ENCODE measurements at regions not wholly inside any gene's neighbourhood (a gene's known extent, or its start where the extent isn't known, plus 50 kb on each side); places are given as distances from the start of the nearest gene placed in this dataset.

DNA sequence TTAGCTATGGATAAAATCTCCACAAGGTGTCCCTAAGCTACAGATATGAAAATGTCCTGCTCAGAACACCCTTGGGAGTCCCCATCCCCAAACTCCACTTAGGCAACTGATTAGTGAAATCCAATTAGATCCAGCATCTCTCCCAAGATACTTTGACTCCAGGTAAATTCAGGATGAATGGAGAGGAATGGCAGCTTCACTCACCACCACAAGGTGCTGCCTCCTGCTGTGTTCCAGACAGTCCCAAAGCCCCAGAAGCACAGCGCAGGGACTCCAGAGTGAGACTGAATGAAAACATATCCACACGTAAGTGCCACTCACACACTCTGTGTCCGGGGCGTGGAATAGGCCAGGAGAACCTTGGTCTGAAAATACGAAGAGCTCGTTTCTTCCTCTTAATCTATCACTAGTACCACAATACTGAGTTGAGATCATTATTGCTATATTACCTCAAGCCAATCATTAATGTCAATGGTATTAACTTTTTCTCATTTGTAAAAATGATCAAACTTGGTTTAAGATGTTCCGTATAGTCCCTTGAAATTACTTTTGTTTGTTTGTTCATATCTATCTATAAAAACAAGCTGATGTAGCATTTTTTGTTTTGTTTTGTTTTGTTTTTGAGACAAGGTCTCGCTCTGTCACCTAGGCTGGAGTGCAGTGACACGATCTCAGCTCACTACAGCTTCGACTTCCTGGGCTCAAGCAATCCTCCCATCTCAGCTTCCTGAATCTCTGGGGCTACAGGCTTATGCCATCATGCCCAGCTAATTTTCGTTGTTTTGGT is 70.0 kb upstream of the BICD1 start (continued):
- TF ChIP-seq, protein P1, sequence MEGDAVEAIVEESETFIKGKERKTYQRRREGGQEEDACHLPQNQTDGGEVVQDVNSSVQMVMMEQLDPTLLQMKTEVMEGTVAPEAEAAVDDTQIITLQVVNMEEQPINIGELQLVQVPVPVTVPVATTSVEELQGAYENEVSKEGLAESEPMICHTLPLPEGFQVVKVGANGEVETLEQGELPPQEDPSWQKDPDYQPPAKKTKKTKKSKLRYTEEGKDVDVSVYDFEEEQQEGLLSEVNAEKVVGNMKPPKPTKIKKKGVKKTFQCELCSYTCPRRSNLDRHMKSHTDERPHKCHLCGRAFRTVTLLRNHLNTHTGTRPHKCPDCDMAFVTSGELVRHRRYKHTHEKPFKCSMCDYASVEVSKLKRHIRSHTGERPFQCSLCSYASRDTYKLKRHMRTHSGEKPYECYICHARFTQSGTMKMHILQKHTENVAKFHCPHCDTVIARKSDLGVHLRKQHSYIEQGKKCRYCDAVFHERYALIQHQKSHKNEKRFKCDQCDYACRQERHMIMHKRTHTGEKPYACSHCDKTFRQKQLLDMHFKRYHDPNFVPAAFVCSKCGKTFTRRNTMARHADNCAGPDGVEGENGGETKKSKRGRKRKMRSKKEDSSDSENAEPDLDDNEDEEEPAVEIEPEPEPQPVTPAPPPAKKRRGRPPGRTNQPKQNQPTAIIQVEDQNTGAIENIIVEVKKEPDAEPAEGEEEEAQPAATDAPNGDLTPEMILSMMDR (IDR thresholded peaks at IDR 0.05; ENCODE audit: poor library complexity, severe bottlenecking): no peak

- H3K4me2 ChIP-seq (ENCODE audit: low read length): no peak overlapping the region
- no peaks in the 10 kb centered on the region for H3K79me2 ChIP-seq (replicated peaks; ENCODE audit: insufficient read depth, low read length)
- H3K9me3 ChIP-seq (ENCODE audit: low read length): no peaks in the 10 kb centered on the region
- no peak overlapping the region for H3K9ac ChIP-seq (ENCODE audit: low read length)
- no peaks in the 10 kb centered on the region for H4K20me1 ChIP-seq (ENCODE audit: insufficient read depth)
- TF ChIP-seq, protein P2, sequence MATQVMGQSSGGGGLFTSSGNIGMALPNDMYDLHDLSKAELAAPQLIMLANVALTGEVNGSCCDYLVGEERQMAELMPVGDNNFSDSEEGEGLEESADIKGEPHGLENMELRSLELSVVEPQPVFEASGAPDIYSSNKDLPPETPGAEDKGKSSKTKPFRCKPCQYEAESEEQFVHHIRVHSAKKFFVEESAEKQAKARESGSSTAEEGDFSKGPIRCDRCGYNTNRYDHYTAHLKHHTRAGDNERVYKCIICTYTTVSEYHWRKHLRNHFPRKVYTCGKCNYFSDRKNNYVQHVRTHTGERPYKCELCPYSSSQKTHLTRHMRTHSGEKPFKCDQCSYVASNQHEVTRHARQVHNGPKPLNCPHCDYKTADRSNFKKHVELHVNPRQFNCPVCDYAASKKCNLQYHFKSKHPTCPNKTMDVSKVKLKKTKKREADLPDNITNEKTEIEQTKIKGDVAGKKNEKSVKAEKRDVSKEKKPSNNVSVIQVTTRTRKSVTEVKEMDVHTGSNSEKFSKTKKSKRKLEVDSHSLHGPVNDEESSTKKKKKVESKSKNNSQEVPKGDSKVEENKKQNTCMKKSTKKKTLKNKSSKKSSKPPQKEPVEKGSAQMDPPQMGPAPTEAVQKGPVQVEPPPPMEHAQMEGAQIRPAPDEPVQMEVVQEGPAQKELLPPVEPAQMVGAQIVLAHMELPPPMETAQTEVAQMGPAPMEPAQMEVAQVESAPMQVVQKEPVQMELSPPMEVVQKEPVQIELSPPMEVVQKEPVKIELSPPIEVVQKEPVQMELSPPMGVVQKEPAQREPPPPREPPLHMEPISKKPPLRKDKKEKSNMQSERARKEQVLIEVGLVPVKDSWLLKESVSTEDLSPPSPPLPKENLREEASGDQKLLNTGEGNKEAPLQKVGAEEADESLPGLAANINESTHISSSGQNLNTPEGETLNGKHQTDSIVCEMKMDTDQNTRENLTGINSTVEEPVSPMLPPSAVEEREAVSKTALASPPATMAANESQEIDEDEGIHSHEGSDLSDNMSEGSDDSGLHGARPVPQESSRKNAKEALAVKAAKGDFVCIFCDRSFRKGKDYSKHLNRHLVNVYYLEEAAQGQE (IDR thresholded peaks at IDR 0.05; ENCODE audit: borderline replicate concordance): no peak
- no peak for TF ChIP-seq POLR2AphosphoS5 (IDR thresholded peaks at IDR 0.05)
- no peak for TF ChIP-seq MXI1 (conservative IDR thresholded peaks at IDR 0.05; ENCODE audit: poor library complexity, severe bottlenecking)
- TF ChIP-seq EP300 (conservative IDR thresholded peaks at IDR 0.05; ENCODE audit: poor library complexity, severe bottlenecking): no peak
- no peak for TF ChIP-seq RAD21 (conservative IDR thresholded peaks at IDR 0.05)
- TF ChIP-seq SMC3 (conservative IDR thresholded peaks at IDR 0.05; ENCODE audit: poor library complexity): no peak
- no peak for TF ChIP-seq EZH2 (IDR thresholded peaks at IDR 0.05; ENCODE audit: borderline replicate concordance, insufficient read depth, low read length, poor library complexity, severe bottlenecking)
- TF ChIP-seq, protein P1 (IDR thresholded peaks at IDR 0.05; ENCODE audit: poor library complexity, severe bottlenecking): no peak
- TF ChIP-seq TAF1 (IDR thresholded peaks at IDR 0.05; ENCODE audit: low read depth): no peak
- H3F3A ChIP-seq (ENCODE audit: insufficient read depth, low read length, poor library complexity, severe bottlenecking): no peaks in the 10 kb centered on the region
- no peak overlapping the region for H3K27ac ChIP-seq (ENCODE audit: low read length)
- H2AFZ ChIP-seq (ENCODE audit: low read depth, low read length): no peak overlapping the region
- no peaks in the 10 kb centered on the region for H3K9me2 ChIP-seq (ENCODE audit: insufficient read depth, low read length)
- H3K27me3 ChIP-seq (ENCODE audit: insufficient read depth, low read depth, low read length): no peaks in the 10 kb centered on the region
- no peak overlapping the region for H3K4me3 ChIP-seq (ENCODE audit: low read length)
- no peaks in the 10 kb centered on the region for H3K36me3 ChIP-seq (ENCODE audit: insufficient read depth, low read length)
These were observed 67.3 kb upstream of the BICD1 start for GRCh38 chr12:32039347-32039746.

All from neural cell (in vitro differentiated cells).